ENCODE measurements at regions not wholly inside any gene's neighbourhood (a gene's known extent, or its start where the extent isn't known, plus 50 kb on each side); places are given as distances from the start of the nearest gene placed in this dataset.

- no peak overlapping the region for H3K9ac ChIP-seq (ENCODE audit: low read length)
- no peaks in the 10 kb centered on the region for H3K9me2 ChIP-seq (ENCODE audit: insufficient read depth)
- no peaks in the 10 kb centered on the region for H4K20me1 ChIP-seq (ENCODE audit: insufficient read depth)
- H3K4me3 ChIP-seq (replicated peaks in 1 of 2; ENCODE audit: low read depth in 1 of 2, low read length in 2 of 2) = no peak overlapping the region
- no peak overlapping the region for H3K27ac ChIP-seq (ENCODE audit: low read depth, low read length)
- ChIA-PET CTCF (no interaction called here), RAD21 (ENCODE audit: low non-redundant PET in 1 of 2, low total read pairs in 2 of 2, uncharacterized antibody in 2 of 2, unreplicated experiment in 2 of 2) (no interaction called here), POLR2A (no interaction called here)
- intact Hi-C loops (cut with micrococcal nuclease) = no loop called here
- peaks cover 49% of the 10 kb centered on the region for H3K27me3 ChIP-seq (ENCODE audit: insufficient read depth, low read length)
- no peak overlapping the region for H2AFZ ChIP-seq (ENCODE audit: low read depth, low read length, poor library complexity, severe bottlenecking)
- ATAC-seq (no peak), DNase-seq (ENCODE audit: low read depth, low spot score) (no peak)
- H3K4me1 ChIP-seq (ENCODE audit: control insufficient read depth in 1 of 2, insufficient read depth in 2 of 2, low read length in 2 of 2) = no peaks in the 10 kb centered on the region
- H3K9me3 ChIP-seq (ENCODE audit: control insufficient read depth in 1 of 2, insufficient read depth in 1 of 2, low read depth in 1 of 2, low read length in 2 of 2) = no peaks in the 10 kb centered on the region
- H3K79me2 ChIP-seq (ENCODE audit: insufficient read depth, low read length) = no peaks in the 10 kb centered on the region
- no peaks in the 10 kb centered on the region for H3K36me3 ChIP-seq (ENCODE audit: control insufficient read depth in 1 of 2, insufficient read depth in 2 of 2, low read length in 2 of 2)
- H3K4me2 ChIP-seq (ENCODE audit: low read length) = no peak overlapping the region
- BruUV-seq (replicated peaks) = no TSS peak
- TF ChIP-seq CTCF (IDR thresholded peaks at IDR 0.05 in 2 of 3, conservative IDR thresholded peaks at IDR 0.05 in 1 of 3; ENCODE audit: borderline replicate concordance in 1 of 3, insufficient read depth in 1 of 3, low read depth in 2 of 3, low read length in 2 of 3) (no peak), RAD21 (IDR thresholded peaks at IDR 0.05; ENCODE audit: low read depth) (no peak), ATF3 (IDR thresholded peaks at IDR 0.05) (no peak), ZNF274 (IDR thresholded peaks at IDR 0.05; ENCODE audit: low read depth, low read length) (no peak)
Measured at GRCh38 chr22:49053578-49053977, 774.1 kb downstream of the BRD1 start.

GRCh38 chr22:49052560-49052959 is 775.1 kb downstream of the BRD1 start:
- no peak for ATAC-seq
- ChIA-PET CTCF (no interaction called here), RAD21 (ENCODE audit: low non-redundant PET in 1 of 2, low total read pairs in 2 of 2, uncharacterized antibody in 2 of 2, unreplicated experiment in 2 of 2) (no interaction called here), POLR2A (no interaction called here)
- H3K4me3 ChIP-seq (replicated peaks in 1 of 2; ENCODE audit: low read depth in 1 of 2, low read length in 2 of 2) = no peak overlapping the region
- H3K9me3 ChIP-seq (ENCODE audit: control insufficient read depth in 1 of 2, insufficient read depth in 1 of 2, low read depth in 1 of 2, low read length in 2 of 2) = no peaks in the 10 kb centered on the region
- intact Hi-C loops (cut with micrococcal nuclease) = no loop called here
- TF ChIP-seq REST (IDR thresholded peaks at IDR 0.05; ENCODE audit: low read depth) (no peak), POLR2A (IDR thresholded peaks at IDR 0.05; ENCODE audit: borderline replicate concordance, extremely low read depth, insufficient read depth, insufficient read length) (no peak), TCF7L2 (IDR thresholded peaks at IDR 0.05; ENCODE audit: borderline replicate concordance, extremely low read depth, insufficient read depth, insufficient read length) (no peak), RAD21 (IDR thresholded peaks at IDR 0.05; ENCODE audit: low read depth) (no peak), CEBPB (IDR thresholded peaks at IDR 0.05; ENCODE audit: low read depth) (no peak), ZFX (IDR thresholded peaks at IDR 0.05) (no peak), EGR1 (IDR thresholded peaks at IDR 0.05; ENCODE audit: low read depth) (no peak), SIN3A (IDR thresholded peaks at IDR 0.05; ENCODE audit: low read depth) (no peak), CTCF (IDR thresholded peaks at IDR 0.05 in 2 of 3, conservative IDR thresholded peaks at IDR 0.05 in 1 of 3; ENCODE audit: borderline replicate concordance in 1 of 3, insufficient read depth in 1 of 3, low read depth in 2 of 3, low read length in 2 of 3) (no peak)
- DNase-seq (ENCODE audit: low read depth, low spot score) = no peak
- no peaks in the 10 kb centered on the region for H3K9me2 ChIP-seq (ENCODE audit: insufficient read depth)
- no peaks in the 10 kb centered on the region for H3K79me2 ChIP-seq (ENCODE audit: insufficient read depth, low read length)
- H3K4me1 ChIP-seq (ENCODE audit: control insufficient read depth in 1 of 2, insufficient read depth in 2 of 2, low read length in 2 of 2) = no peaks in the 10 kb centered on the region
- BruUV-seq (replicated peaks) = no TSS peak
- H3K27me3 ChIP-seq (ENCODE audit: insufficient read depth, low read length) = peaks cover 50% of the 10 kb centered on the region
- H2AFZ ChIP-seq (ENCODE audit: low read depth, low read length, poor library complexity, severe bottlenecking) = no peak overlapping the region
- H4K20me1 ChIP-seq (ENCODE audit: insufficient read depth) = no peaks in the 10 kb centered on the region
- no peak overlapping the region for H3K27ac ChIP-seq (ENCODE audit: low read depth, low read length)
- no peak overlapping the region for H3K4me2 ChIP-seq (ENCODE audit: low read length)
- H3K36me3 ChIP-seq (ENCODE audit: control insufficient read depth in 1 of 2, insufficient read depth in 2 of 2, low read length in 2 of 2) = no peaks in the 10 kb centered on the region
- no peak overlapping the region for H3K9ac ChIP-seq (ENCODE audit: low read length)
